GM12801 (cell line): ENCODE measurements at regions not wholly inside any gene's neighbourhood (a gene's known extent, or its start where the extent isn't known, plus 50 kb on each side); places are given as distances from the start of the nearest gene placed in this dataset.

Experiments
- TF ChIP-seq, protein P1 (sequence below): IDR thresholded peaks from one replicate; pipeline ENCODE4 v1.5.1; 2011; ENCODE audit warnings: control low read depth; ENCODE audit not compliant: insufficient read length; ENCODE audit errors: extremely low read depth

DNA sequence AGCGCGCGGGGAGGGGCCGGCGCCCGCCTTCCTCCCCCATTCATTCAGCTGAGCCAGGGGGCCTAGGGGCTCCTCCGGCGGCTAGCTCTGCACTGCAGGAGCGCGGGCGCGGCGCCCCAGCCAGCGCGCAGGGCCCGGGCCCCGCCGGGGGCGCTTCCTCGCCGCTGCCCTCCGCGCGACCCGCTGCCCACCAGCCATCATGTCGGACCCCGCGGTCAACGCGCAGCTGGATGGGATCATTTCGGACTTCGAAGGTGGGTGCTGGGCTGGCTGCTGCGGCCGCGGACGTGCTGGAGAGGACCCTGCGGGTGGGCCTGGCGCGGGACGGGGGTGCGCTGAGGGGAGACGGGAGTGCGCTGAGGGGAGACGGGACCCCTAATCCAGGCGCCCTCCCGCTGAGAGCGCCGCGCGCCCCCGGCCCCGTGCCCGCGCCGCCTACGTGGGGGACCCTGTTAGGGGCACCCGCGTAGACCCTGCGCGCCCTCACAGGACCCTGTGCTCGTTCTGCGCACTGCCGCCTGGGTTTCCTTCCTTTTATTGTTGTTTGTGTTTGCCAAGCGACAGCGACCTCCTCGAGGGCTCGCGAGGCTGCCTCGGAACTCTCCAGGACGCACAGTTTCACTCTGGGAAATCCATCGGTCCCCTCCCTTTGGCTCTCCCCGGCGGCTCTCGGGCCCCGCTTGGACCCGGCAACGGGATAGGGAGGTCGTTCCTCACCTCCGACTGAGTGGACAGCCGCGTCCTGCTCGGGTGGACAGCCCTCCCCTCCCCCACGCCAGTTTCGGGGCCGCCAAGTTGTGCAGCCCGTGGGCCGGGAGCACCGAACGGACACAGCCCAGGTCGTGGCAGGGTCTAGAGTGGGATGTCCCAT is 232.8 kb downstream of the SEC14L1 start:
- TF ChIP-seq, protein P1, sequence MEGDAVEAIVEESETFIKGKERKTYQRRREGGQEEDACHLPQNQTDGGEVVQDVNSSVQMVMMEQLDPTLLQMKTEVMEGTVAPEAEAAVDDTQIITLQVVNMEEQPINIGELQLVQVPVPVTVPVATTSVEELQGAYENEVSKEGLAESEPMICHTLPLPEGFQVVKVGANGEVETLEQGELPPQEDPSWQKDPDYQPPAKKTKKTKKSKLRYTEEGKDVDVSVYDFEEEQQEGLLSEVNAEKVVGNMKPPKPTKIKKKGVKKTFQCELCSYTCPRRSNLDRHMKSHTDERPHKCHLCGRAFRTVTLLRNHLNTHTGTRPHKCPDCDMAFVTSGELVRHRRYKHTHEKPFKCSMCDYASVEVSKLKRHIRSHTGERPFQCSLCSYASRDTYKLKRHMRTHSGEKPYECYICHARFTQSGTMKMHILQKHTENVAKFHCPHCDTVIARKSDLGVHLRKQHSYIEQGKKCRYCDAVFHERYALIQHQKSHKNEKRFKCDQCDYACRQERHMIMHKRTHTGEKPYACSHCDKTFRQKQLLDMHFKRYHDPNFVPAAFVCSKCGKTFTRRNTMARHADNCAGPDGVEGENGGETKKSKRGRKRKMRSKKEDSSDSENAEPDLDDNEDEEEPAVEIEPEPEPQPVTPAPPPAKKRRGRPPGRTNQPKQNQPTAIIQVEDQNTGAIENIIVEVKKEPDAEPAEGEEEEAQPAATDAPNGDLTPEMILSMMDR: no peak

DNA sequence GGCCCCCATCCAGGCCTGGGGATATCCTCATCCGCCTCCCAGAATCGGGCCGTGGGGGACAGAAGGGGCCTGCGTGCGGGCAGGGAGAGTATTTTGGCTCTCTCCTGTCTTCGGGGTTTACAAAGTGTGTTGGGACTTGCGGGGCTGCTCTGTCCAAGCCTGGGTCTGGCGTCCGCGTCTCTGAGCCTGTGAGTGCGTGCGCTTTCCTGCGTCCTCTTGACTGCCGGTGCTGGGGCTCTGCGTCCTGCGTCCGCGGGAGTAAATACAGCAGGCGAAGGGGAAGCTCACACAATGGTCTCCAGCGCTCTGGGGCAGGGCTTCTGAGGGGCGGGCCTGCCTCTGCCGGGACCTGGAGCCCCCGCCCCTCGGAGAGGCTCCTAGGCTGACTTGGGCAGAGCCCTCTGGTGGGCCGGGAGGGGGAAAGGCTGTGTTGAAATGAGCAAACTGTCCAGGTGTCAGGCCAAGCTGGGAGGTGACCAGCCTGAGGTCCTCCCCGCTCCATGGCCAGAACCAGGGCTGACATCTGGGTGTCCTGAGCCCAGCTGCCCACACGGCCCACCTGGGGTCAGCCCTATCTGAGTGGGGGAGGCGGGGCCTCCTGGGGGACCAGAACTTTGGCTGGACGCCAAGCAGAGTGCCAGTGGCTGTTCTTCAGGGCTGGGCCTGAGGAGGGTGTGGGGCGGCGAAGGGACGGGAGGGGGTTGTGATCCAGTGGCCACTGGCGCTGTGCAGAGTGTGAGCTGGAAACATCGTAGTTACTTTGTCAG is 233.6 kb downstream of the SEC14L1 start:
- TF ChIP-seq, protein P1: no peak

DNA sequence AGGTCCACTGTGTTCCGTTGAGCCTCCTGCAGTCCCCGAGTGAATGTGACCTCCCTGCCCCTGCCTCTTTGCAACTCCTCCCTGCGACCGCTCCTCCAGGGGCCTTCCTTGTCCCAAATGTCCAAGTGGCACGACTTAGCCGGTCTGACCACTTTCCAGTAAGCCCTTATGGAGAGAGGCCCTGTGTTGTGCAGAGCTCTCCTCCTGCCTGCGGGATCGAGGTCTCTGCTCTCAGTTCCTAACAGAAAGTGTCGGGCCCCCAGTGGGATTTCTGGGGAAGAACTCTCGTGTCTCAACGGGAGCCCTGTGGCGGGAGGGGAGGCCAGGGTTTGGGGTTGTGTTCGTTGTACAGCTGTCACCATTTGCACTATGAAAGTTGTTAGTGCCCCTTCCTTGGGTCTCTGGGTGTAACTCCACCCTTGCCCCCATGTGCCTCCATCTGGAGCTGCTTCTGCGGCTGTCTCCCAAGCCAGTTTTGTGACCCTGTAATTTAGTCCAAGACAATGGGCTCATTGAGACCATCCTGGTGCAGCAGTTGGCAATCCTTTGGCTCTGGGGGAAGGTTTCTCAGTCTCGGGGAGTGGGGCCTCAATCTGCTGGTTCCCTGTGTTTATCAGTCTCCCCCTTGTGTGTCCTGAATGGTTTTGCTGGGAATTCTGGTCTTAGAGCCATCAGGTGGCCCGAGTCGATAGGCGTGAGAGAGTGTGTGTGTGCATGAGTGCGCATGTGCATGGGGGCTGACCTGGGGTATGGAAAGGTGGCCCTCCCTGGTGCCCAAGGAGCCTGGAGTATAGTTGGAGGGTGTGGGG is 234.5 kb downstream of the SEC14L1 start:
- TF ChIP-seq, protein P1: no peak

DNA sequence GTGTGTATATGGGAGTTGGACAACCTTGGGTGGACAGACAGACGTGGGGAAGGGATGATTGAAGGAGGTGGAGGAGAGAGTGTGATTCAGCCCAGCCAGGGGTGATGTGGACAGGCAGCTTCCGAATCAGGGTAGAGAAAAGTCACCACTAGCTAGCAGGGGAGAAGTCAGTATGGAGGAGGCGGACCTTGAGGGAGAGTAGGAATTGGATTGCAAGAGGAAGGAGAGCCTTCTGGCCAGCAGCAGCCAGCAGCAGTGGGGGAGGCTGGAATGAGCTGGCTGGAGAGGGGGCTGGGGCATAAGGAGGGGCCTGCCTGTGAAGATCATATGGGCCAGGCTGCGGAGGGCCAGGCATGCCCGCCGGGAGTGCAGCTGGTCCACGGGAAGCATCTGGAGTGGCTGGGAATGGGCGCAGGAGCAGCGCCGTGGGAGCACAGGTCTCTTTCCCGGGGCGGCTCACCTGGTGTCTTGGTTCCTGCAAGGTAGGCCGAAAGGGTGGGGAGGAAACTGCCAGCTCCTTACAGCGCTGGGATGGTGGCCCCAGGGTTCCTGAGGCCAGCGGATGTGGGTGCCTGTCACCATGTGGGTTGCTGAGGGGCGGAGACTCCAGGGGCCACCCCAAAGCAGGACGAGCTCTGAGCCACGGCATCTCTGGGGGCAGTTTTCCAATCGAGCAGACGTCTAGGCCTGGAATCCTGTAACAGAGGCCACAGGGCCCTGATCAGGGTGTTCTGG is 235.3 kb downstream of the SEC14L1 start:
- TF ChIP-seq, protein P1: no peak

DNA sequence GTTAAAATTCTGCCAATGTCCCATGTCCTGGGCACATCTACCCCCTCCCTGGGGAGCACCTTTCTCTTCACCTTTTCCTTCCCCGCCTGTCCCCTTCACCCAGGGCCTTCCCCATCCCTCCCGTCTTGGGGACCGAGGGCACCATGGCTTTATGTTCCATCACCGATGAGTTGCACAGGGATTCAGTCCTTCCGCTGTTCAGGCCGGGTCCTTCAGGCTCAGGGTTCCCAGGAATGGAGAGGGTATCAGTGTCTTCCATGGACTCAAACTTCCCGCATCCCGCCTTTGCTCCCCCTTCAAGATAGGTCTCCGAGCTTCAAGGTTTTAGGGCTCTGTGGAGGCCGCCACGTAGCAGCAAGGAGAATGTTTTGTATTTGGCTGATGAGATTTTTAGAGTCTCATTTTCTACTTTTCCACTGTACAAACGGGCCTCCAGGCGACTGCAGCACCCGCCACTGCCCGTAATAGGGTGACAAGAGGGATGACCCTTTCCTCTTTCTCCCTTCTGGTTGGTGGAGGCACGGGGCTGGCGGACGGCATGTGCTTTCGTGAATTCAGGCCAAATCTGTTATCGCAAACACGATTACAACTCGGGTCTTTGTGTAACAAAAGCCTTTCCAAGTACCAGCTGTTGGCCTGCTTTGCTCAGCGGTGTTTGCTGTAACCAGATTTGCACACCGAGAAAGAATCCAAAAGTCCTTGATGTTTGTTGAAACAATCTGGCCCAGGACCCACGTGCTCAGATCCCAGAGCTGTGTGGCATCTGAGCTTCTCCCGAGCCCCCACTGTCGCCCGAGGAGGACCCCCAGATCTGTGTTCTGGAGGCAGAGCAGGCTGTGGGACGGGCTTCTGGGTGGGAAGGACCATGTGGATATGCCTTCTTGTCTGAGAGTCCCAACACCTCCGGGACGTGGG is 236.3 kb downstream of the SEC14L1 start:
- TF ChIP-seq, protein P1: no peak

DNA sequence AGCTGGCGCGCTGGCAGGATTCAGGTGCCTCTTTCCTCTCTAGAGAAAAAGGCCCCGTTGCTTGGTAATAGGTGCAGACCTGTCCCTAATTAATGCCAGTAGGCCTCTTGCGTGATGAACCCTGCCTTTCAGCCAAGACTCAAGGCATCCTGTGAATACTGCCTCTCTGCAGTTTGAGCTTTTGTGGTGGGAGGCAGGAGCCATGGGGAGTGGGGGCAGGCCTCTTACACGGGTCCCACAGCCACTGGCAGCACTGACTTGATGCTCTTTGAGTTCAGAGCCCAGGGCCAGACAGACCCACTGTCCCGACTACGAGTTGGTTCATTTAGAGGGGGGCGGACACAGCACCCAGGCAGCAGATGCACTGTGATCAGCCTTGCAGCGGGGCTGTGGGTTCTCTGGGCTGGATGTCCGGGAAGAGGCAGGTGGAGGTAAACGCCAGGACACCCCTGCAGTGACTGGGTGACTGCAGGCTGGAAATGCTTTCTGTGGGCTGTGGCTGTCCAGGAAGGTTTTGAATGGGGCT is 237.0 kb downstream of the SEC14L1 start:
- TF ChIP-seq, protein P1: no peak
